Gastroesophageal sphincter (tissue), 4 donors: ENCODE measurements at regions not wholly inside any gene's neighbourhood (a gene's known extent, or its start where the extent isn't known, plus 50 kb on each side); places are given as distances from the start of the nearest gene placed in this dataset.

Experiments
- ATAC-seq: fragments of 150-250 bp; one replicate; pipeline ENCODE4 v1.9.1; 2016; ENCODE audit warnings: mild to moderate bottlenecking, moderate library complexity
- H3K27ac ChIP-seq, 4 donors: fragments of 200-600 bp; sonication (generic) in 3 of 4; 1 replicate in 3 of 4; 2 replicates in 1 of 4; pipeline ENCODE4 v1.5.1; 2016 to 2019
- H3K27me3 ChIP-seq: fragments of 200-600 bp; sonication (generic); one replicate; pipeline ENCODE4 v1.5.1; 2019
- H3K36me3 ChIP-seq, 2 donors: fragments of 200-600 bp; sonication (generic); one replicate each; pipeline ENCODE4 v1.5.1; 2019; ENCODE audit warnings: control low read depth in 1 of 2
- H3K4me1 ChIP-seq, 3 donors: fragments of 200-600 bp; sonication (generic); 1 replicate in 2 of 3; 2 replicates in 1 of 3; pipeline ENCODE4 v1.5.1; 2016 to 2019; ENCODE audit warnings: control low read depth in 2 of 3
- H3K4me3 ChIP-seq, 2 donors: fragments of 200-600 bp; sonication (generic); one replicate each; pipeline ENCODE4 v1.5.1; 2019; ENCODE audit warnings: mild to moderate bottlenecking in 1 of 2, moderate library complexity in 1 of 2
- H3K9me3 ChIP-seq, 3 donors: fragments of 200-600 bp; sonication (generic); one replicate each; pipeline ENCODE4 v1.5.1; 2017 to 2019; ENCODE audit warnings: control low read depth in 2 of 3
- EP300 ChIP-seq: sonication (generic); formaldehyde crosslinking; IDR thresholded peaks from one replicate; pipeline ENCODE4 v1.6.1; 2017; ENCODE audit warnings: antibody characterized with exemption, mild to moderate bottlenecking
- POLR2A ChIP-seq, 2 donors: fragments of 450-650 bp; IDR thresholded peaks; one replicate each; pipeline ENCODE4 v1.6.1; 2017; ENCODE audit warnings: antibody characterized with exemption in 2 of 2, mild to moderate bottlenecking in 2 of 2, moderate library complexity in 1 of 2
- POLR2AphosphoS5 ChIP-seq: sonication (generic); formaldehyde crosslinking; IDR thresholded peaks from one replicate; pipeline ENCODE4 v1.6.1; 2017; ENCODE audit warnings: antibody characterized with exemption
- WGBS, 2 donors: methylation state at CpG; one replicate each; pipeline ENCODE4 v1.1.5; 2018; ENCODE audit warnings: low coverage in 1 of 2; 5-methylcytosine and 5-hydroxymethylcytosine counted together
- TF ChIP-seq, protein P1 (sequence below), 4 experiments: fragments of 200-600 bp in 2 of 4; fragments of 450-650 bp in 2 of 4; sonication (generic) in 1 of 4; IDR thresholded peaks; one replicate each; pipeline ENCODE4 v1.5.1; 2017 to 2019; ENCODE audit warnings: antibody characterized with exemption in 4 of 4, mild to moderate bottlenecking in 2 of 4, moderate library complexity in 2 of 4

DNA sequence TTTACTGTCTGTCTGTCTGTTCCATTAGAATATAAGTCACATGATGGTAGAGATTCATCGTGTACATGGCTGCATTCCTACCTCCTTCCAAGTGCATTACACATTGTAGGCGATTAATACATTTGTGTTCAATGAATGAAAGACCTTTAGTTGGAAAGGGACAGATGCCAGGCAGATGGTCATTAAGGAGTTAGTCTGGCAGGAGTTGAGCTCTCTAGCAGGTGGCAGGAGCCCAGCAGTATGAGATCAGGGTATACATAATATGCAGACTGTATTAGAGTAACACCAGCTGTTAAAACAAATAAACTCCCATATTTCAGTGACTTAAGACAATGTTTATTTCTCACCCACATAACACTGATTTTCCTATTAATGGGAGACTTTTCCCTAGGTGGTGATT lies 147.7 kb upstream of the LARGE1 start:
- H3K36me3 ChIP-seq: no peaks in the 10 kb centered on the region
- no peak for ATAC-seq
- no peaks in the 10 kb centered on the region for H3K4me1 ChIP-seq
- 40 to 44% methylated on average over 2 of the region's 2 CpGs for WGBS, 2 donors
- TF ChIP-seq POLR2AphosphoS5 (no peak), EP300 (no peak), POLR2A (IDR thresholded peaks at IDR 0.05) (no peak)
- TF ChIP-seq, protein P1, sequence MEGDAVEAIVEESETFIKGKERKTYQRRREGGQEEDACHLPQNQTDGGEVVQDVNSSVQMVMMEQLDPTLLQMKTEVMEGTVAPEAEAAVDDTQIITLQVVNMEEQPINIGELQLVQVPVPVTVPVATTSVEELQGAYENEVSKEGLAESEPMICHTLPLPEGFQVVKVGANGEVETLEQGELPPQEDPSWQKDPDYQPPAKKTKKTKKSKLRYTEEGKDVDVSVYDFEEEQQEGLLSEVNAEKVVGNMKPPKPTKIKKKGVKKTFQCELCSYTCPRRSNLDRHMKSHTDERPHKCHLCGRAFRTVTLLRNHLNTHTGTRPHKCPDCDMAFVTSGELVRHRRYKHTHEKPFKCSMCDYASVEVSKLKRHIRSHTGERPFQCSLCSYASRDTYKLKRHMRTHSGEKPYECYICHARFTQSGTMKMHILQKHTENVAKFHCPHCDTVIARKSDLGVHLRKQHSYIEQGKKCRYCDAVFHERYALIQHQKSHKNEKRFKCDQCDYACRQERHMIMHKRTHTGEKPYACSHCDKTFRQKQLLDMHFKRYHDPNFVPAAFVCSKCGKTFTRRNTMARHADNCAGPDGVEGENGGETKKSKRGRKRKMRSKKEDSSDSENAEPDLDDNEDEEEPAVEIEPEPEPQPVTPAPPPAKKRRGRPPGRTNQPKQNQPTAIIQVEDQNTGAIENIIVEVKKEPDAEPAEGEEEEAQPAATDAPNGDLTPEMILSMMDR (IDR thresholded peaks at IDR 0.05): no peak
- H3K4me3 ChIP-seq: no peak overlapping the region
- H3K27me3 ChIP-seq: no peaks in the 10 kb centered on the region
- no peaks in the 10 kb centered on the region for H3K9me3 ChIP-seq
- H3K27ac ChIP-seq: no peak overlapping the region

DNA sequence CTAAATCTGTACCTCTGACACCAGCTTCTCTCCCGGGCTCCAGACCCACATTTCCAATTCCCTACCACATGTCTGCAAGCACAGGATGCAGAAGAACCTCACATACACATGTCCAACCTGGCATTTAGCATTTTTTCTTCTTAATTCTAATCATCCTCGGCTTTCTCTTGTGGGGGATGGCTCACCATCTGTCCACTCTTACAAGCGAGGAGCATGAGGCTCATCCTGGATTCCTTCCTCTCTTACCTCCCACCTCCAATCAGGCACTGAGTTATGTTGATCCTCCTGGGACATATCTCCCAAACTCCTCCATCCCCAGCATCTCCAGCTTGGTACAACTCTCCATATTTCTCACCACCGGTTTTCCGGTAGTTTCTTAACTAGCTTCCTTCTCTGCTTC lies 149.8 kb upstream of the LARGE1 start:
- TF ChIP-seq EP300: no peak
- TF ChIP-seq, protein P1 (IDR thresholded peaks at IDR 0.05): no peak
- TF ChIP-seq POLR2A (IDR thresholded peaks at IDR 0.05): no peak
- TF ChIP-seq POLR2AphosphoS5: no peak
- WGBS, 2 donors: 73 to 96% methylated on average over 5 of the region's 5 CpGs
- no peaks in the 10 kb centered on the region for H3K36me3 ChIP-seq
- no peaks in the 10 kb centered on the region for H3K27me3 ChIP-seq
- ATAC-seq: no peak
- H3K4me3 ChIP-seq: no peak overlapping the region
- H3K27ac ChIP-seq: no peak overlapping the region
- H3K4me1 ChIP-seq: no peaks in the 10 kb centered on the region
- H3K9me3 ChIP-seq: no peaks in the 10 kb centered on the region

DNA sequence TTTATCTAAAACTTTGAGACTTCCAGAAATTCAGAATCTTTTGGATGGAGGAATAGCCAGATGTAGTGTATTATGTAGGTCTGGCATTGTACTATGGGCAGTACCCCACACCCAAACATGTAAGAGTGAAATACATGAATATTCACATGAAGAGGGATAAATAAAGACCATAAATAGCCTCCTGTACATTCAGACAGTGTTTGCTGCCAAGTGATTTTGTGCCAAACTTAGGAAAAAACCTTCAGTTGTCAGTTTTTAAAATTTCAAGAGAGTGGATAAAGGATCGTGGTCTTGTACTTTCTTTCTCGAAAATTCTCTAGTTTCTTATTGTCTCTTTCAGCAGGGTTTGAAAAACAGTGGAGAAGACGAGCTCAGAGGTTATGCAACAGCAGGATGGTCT lies 150.3 kb upstream of the LARGE1 start:
- H3K27me3 ChIP-seq: no peaks in the 10 kb centered on the region
- no peak for ATAC-seq
- no peaks in the 10 kb centered on the region for H3K4me1 ChIP-seq
- H3K4me3 ChIP-seq: no peak overlapping the region
- 46 to 83% methylated on average over 2 to 3 of the region's 3 CpGs for WGBS, 2 donors
- H3K36me3 ChIP-seq: no peaks in the 10 kb centered on the region
- H3K27ac ChIP-seq: no peak overlapping the region
- no peak for TF ChIP-seq POLR2A (IDR thresholded peaks at IDR 0.05)
- no peak for TF ChIP-seq EP300
- TF ChIP-seq POLR2AphosphoS5: no peak
- TF ChIP-seq, protein P1 (IDR thresholded peaks at IDR 0.05): no peak
- H3K9me3 ChIP-seq: no peaks in the 10 kb centered on the region

DNA sequence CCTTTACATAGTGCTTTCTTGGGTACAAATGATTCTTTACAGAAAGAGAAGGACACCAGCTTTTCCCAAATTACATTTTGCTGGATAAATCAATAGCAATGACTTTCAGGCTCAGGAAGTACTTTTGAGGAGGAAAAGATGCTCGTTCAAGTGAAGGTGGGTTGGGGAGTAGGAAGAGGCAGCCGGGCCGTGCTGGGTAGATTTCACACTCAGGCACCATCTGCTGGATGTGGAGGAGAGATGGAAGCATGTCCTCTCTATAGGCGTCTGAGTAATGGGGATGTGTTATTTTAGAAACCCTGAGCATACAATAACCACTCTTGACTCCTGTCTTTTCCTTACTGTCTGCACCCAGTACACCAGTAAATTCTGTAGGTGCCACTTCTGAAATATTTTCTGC lies 152.3 kb upstream of the LARGE1 start:
- 45 to 51% methylated on average over 3 to 4 of the region's 4 CpGs for WGBS, 2 donors
- Histone ChIP-seq H3K36me3 (no peaks in the 10 kb centered on the region), H3K4me1 (no peaks in the 10 kb centered on the region), H3K9me3 (no peaks in the 10 kb centered on the region), H3K27ac (no peak overlapping the region), H3K4me3 (no peak overlapping the region), H3K27me3 (no peaks in the 10 kb centered on the region)
- ATAC-seq: no peak
- no peak for TF ChIP-seq POLR2A (IDR thresholded peaks at IDR 0.05)
- TF ChIP-seq, protein P1 (IDR thresholded peaks at IDR 0.05): no peak
- TF ChIP-seq POLR2AphosphoS5: no peak
- no peak for TF ChIP-seq EP300

DNA sequence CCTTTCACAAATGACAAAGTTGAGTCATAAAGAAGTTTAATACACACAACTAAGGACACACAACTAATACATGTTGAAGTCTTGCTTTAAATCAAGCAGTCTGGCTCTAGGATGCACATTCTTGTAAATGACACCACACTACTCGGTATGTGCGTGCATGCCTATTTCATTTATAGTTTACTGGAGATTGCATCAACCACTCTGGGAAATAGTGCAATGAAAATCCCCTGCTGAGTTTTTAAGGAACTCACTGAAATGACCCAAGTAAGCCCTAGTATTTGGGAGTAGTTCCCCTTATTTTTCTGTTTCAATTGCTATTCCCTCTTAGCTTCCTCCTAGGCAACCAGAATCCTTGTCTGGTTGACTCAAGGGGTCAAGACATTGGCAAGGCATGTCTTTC lies 160.2 kb upstream of the LARGE1 start:
- Histone ChIP-seq H3K27me3 (no peaks in the 10 kb centered on the region), H3K4me3 (no peak overlapping the region), H3K27ac (no peak overlapping the region), H3K4me1 (no peaks in the 10 kb centered on the region), H3K36me3 (no peaks in the 10 kb centered on the region), H3K9me3 (no peaks in the 10 kb centered on the region)
- no peak for ATAC-seq
- TF ChIP-seq, protein P1 (IDR thresholded peaks at IDR 0.05): no peak
- no peak for TF ChIP-seq EP300
- TF ChIP-seq POLR2A (IDR thresholded peaks at IDR 0.05): no peak
- TF ChIP-seq POLR2AphosphoS5: no peak
- 73 to 95% methylated on average over 2 of the region's 2 CpGs for WGBS, 2 donors
